GM18951 (cell line): ENCODE measurements at regions not wholly inside any gene's neighbourhood (a gene's known extent, or its start where the extent isn't known, plus 50 kb on each side); places are given as distances from the start of the nearest gene placed in this dataset.
"Not testable (repeated sequence)": the region's sequence is repeated elsewhere in the genome, so short reads cannot be mapped to it uniquely, and the experiment has no call there.

ENCODE experiments used
- POLR2A ChIP-seq: IDR thresholded peaks from 4 replicates; pipeline ENCODE4 v1.6.1; 2011; ENCODE audit warnings: mild to moderate bottlenecking; ENCODE audit not compliant: insufficient read length, insufficient read depth; ENCODE audit errors: extremely low read depth
- in situ Hi-C: fragments of 300-500 bp; cut with MboI; formaldehyde crosslinking; loops from one replicate; pipeline ENCODE4 v1.12.0; 2022; ENCODE audit warnings: low sequenced_read_pairs, mixed read lengths, inconsistent platforms; ENCODE audit not compliant: unreplicated experiment

GRCh38 chr14:105641075-105641937 lies 114.9 kb downstream of the TMEM121 start:
- no peak for TF ChIP-seq POLR2A
- in situ Hi-C loops: no loop called here

- in situ Hi-C loops: not testable (repeated sequence)
Measured at GRCh38 chr14:105641951-105642350, 115.6 kb downstream of the TMEM121 start.

GRCh38 chr14:105642486-105642885 lies 116.1 kb downstream of the TMEM121 start:
- in situ Hi-C loops: not testable (repeated sequence)

- in situ Hi-C loops: not testable (repeated sequence)
Measured at GRCh38 chr14:105643406-105644052, 117.1 kb downstream of the TMEM121 start.

- in situ Hi-C loops: not testable (repeated sequence)
Measured at GRCh38 chr14:105644053-105644435, 117.7 kb downstream of the TMEM121 start.

GRCh38 chr14:105644457-105644856 lies 118.1 kb downstream of the TMEM121 start:
- in situ Hi-C loops: not testable (repeated sequence)

- in situ Hi-C loops: not testable (repeated sequence)
Measured at GRCh38 chr14:105644891-105645290, 118.5 kb downstream of the TMEM121 start.

- in situ Hi-C loops: not testable (repeated sequence)
Measured at GRCh38 chr14:105645389-105645788, 119.0 kb downstream of the TMEM121 start.

- no peak for TF ChIP-seq POLR2A
- in situ Hi-C loops: no loop called here
Measured at GRCh38 chr14:105646175-105646574, 119.8 kb downstream of the TMEM121 start.

GRCh38 chr14:105646711-105647281 lies 120.4 kb downstream of the TMEM121 start:
- in situ Hi-C loops: not testable (repeated sequence)

GRCh38 chr14:105647426-105647783 lies 121.0 kb downstream of the TMEM121 start:
- in situ Hi-C loops: not testable (repeated sequence)

GRCh38 chr14:105647784-105648608 lies 121.6 kb downstream of the TMEM121 start:
- TF ChIP-seq POLR2A: no peak
- in situ Hi-C loops: no loop called here

GRCh38 chr14:105648609-105649535 lies 122.5 kb downstream of the TMEM121 start:
- in situ Hi-C loops: not testable (repeated sequence)

GRCh38 chr14:105652317-105652716 lies 125.9 kb downstream of the TMEM121 start:
- in situ Hi-C loops: loop anchor here (25.0 kb wide), 1 partner anchor 285 kb away; no protein-coding TSS in a partner anchor

GRCh38 chr14:105653921-105654320 lies 127.5 kb downstream of the TMEM121 start:
- in situ Hi-C loops: loop anchor here (25.0 kb wide), 1 partner anchor 283 kb away; no protein-coding TSS in a partner anchor

GRCh38 chr14:105659255-105659654 lies 132.9 kb downstream of the TMEM121 start:
- in situ Hi-C loops: loop anchor here (25.0 kb wide), 1 partner anchor 278 kb away; no protein-coding TSS in a partner anchor
